K562 (cell line): ENCODE measurements at regions not wholly inside any gene's neighbourhood (a gene's known extent, or its start where the extent isn't known, plus 50 kb on each side); places are given as distances from the start of the nearest gene placed in this dataset.

Source experiments
- CHD2 ChIP-seq: IDR thresholded peaks from 2 replicates; pipeline ENCODE4 v1.6.1; 2011; ENCODE audit warnings: low read depth, low read length
- CTCF ChIP-seq, 3 experiments: IDR thresholded peaks in 2 of 3; conservative IDR thresholded peaks in 1 of 3; 2 replicates each; pipeline ENCODE4 v1.5.1; 2011 to 2012; ENCODE audit warnings: low read length in 3 of 3, mild to moderate bottlenecking in 3 of 3, control low read depth in 2 of 3, improper control_type of control experiment in 1 of 3, inconsistent platforms in 1 of 3, low read depth in 1 of 3, mixed read lengths in 1 of 3, moderate library complexity in 1 of 3; ENCODE audit not compliant: insufficient read depth in 2 of 3
- EP300 ChIP-seq: IDR thresholded peaks from 2 replicates; pipeline ENCODE4 v1.6.1; 2012; ENCODE audit warnings: low read length, improper control_type of control experiment
- EZH2 ChIP-seq: IDR thresholded peaks from 2 replicates; pipeline ENCODE4 v1.6.1; 2012; ENCODE audit warnings: low read depth, mild to moderate bottlenecking, inconsistent platforms, low read length, borderline replicate concordance
- FOXM1 ChIP-seq, 2 experiments: fragments of 450-650 bp in 1 of 2; sonication (generic) in 1 of 2; formaldehyde crosslinking in 1 of 2; IDR thresholded peaks; 2 replicates each; pipeline versions ENCODE4 v1.6.1 to v1.9.0; 2017 to 2022; ENCODE audit warnings: low read depth in 2 of 2, mild to moderate bottlenecking in 2 of 2, missing genetic modification reagents in 1 of 2, moderate library complexity in 1 of 2
- FOXP1 ChIP-seq: sonication (generic); formaldehyde crosslinking; IDR thresholded peaks from 2 replicates; pipeline ENCODE4 v1.8.0; 2022; ENCODE audit warnings: mild to moderate bottlenecking, missing genetic modification reagents
- KDM5B ChIP-seq: fragments of 200-600 bp; sonication (generic); IDR thresholded peaks from 2 replicates; pipeline ENCODE4 v1.6.1; 2012; ENCODE audit warnings: low read depth, mild to moderate bottlenecking, moderate library complexity, low read length, control low read depth, inconsistent platforms; ENCODE audit not compliant: insufficient replicate concordance
- MYNN ChIP-seq, 2 experiments: sonication (generic); formaldehyde crosslinking in 1 of 2; IDR thresholded peaks; 2 replicates each; pipeline versions ENCODE4 v1.5.0 to v1.6.1; 2016 to 2020; ENCODE audit warnings: antibody characterized with exemption in 1 of 2, missing genetic modification reagents in 1 of 2
- NRF1 ChIP-seq, 2 experiments: fragments of 450-650 bp; IDR thresholded peaks in 1 of 2; conservative IDR thresholded peaks in 1 of 2; 2 replicates each; pipeline ENCODE4 v1.6.1; 2014; ENCODE audit warnings: mild to moderate bottlenecking in 2 of 2
- PKNOX1 ChIP-seq: fragments of 450-650 bp; IDR thresholded peaks from 2 replicates; pipeline ENCODE4 v1.6.1; 2016
- POLR2AphosphoS5 ChIP-seq: IDR thresholded peaks from 2 replicates; pipeline ENCODE4 v1.6.1; 2011; ENCODE audit warnings: mild to moderate bottlenecking, low read depth, low read length, moderate library complexity; ENCODE audit not compliant: control insufficient read depth, insufficient read depth
- TAF1 ChIP-seq: IDR thresholded peaks from 2 replicates; pipeline ENCODE4 v1.6.1; 2011; ENCODE audit warnings: mild to moderate bottlenecking, low read length, moderate library complexity; ENCODE audit not compliant: insufficient read depth, control insufficient read depth, severe bottlenecking; ENCODE audit errors: extremely low read depth

- TF ChIP-seq EZH2 (no peak), MYNN (IDR thresholded peaks at IDR 0.05) (no peak), MYNN (CRISPR knock-in tag; IDR thresholded peaks at IDR 0.05) (no peak), CTCF (IDR thresholded peaks at IDR 0.05 in 2 of 3, conservative IDR thresholded peaks at IDR 0.05 in 1 of 3; ENCODE audit: insufficient read depth in 2 of 3, low read depth in 1 of 3, low read length in 3 of 3) (no peak), EP300 (no peak), KDM5B (no peak), FOXP1 (CRISPR knock-in tag) (no peak), POLR2AphosphoS5 (no peak), FOXM1 (IDR thresholded peaks at IDR 0.05; ENCODE audit: low read depth) (no peak), FOXM1 (CRISPR knock-in tag; IDR thresholded peaks at IDR 0.05; ENCODE audit: low read depth) (no peak), CHD2 (no peak), PKNOX1 (no peak), TAF1 (no peak), NRF1 (conservative IDR thresholded peaks at IDR 0.05 in 1 of 2, IDR thresholded peaks at IDR 0.05 in 1 of 2) (no peak)
These were observed 1018.0 kb upstream of the CELF2 start for GRCh38 chr10:9999627-10000026.
